Neutrophil (primary cell): ENCODE measurements at regions not wholly inside any gene's neighbourhood (a gene's known extent, or its start where the extent isn't known, plus 50 kb on each side); places are given as distances from the start of the nearest gene placed in this dataset.

Experiments
- H3K27ac ChIP-seq: fragments of 200-600 bp; sonication (generic); 2 replicates; pipeline ENCODE4 v1.5.1; 2016; ENCODE audit warnings: mild to moderate bottlenecking, moderate library complexity
- H3K27me3 ChIP-seq: fragments of 200-600 bp; sonication (generic); 2 replicates; pipeline ENCODE4 v1.6.0; 2016; ENCODE audit warnings: mild to moderate bottlenecking
- H3K36me3 ChIP-seq: fragments of 200-600 bp; sonication (generic); 2 replicates; pipeline ENCODE4 v1.5.1; 2017
- H3K4me1 ChIP-seq, 2 experiments: fragments of 200-600 bp in 1 of 2; sonication (generic) in 1 of 2; 1 replicate in 1 of 2; 2 replicates in 1 of 2; pipeline versions ENCODE4 v1.5.1 to v1.6.1; 2013 to 2016; ENCODE audit warnings: low read depth in 1 of 2, low read length in 1 of 2, mild to moderate bottlenecking in 1 of 2, moderate library complexity in 1 of 2; ENCODE audit not compliant: control insufficient read depth in 1 of 2, insufficient read depth in 1 of 2
- H3K4me3 ChIP-seq, 2 experiments: fragments of 200-600 bp in 1 of 2; sonication (generic) in 1 of 2; 1 replicate in 1 of 2; 2 replicates in 1 of 2; pipeline ENCODE4 v1.5.1; 2013 to 2016; ENCODE audit warnings: low read depth in 1 of 2, low read length in 1 of 2, mild to moderate bottlenecking in 1 of 2, moderate library complexity in 1 of 2
- H3K9me3 ChIP-seq: fragments of 200-600 bp; sonication (generic); 2 replicates; pipeline ENCODE4 v1.5.1; 2016
- TF ChIP-seq, protein P1 (sequence below): fragments of 200-600 bp; sonication (generic); IDR thresholded peaks from 2 replicates; pipeline ENCODE4 v1.5.1; 2016; ENCODE audit warnings: antibody characterized with exemption

DNA sequence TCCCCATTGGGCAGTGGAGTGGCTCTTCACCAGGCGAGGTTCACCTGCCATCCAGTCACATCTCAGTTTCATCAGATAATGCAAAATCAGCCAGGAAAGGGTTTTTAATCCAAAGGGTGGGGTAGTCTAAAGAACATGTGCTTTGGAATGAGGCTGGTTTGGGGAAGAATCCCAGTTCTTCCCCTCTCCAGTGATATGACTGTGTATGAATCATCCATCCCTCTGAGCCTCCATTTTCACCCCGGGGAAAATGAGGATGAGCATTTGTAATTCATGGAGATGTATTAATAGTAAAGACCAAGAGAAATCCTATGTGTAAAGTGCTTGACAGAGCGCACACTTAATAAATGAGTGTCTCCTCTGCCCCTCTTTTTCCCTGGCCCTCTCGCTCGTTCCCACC is 215.1 kb upstream of the FGGY start:
- H3K27me3 ChIP-seq, result no peaks in the 10 kb centered on the region
- H3K4me1 ChIP-seq, result no peaks in the 10 kb centered on the region
- H3K4me3 ChIP-seq, result no peak overlapping the region
- no peaks in the 10 kb centered on the region for H3K36me3 ChIP-seq
- H3K27ac ChIP-seq, result no peak overlapping the region
- TF ChIP-seq, protein P1, sequence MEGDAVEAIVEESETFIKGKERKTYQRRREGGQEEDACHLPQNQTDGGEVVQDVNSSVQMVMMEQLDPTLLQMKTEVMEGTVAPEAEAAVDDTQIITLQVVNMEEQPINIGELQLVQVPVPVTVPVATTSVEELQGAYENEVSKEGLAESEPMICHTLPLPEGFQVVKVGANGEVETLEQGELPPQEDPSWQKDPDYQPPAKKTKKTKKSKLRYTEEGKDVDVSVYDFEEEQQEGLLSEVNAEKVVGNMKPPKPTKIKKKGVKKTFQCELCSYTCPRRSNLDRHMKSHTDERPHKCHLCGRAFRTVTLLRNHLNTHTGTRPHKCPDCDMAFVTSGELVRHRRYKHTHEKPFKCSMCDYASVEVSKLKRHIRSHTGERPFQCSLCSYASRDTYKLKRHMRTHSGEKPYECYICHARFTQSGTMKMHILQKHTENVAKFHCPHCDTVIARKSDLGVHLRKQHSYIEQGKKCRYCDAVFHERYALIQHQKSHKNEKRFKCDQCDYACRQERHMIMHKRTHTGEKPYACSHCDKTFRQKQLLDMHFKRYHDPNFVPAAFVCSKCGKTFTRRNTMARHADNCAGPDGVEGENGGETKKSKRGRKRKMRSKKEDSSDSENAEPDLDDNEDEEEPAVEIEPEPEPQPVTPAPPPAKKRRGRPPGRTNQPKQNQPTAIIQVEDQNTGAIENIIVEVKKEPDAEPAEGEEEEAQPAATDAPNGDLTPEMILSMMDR, result no peak
- H3K9me3 ChIP-seq, result no peaks in the 10 kb centered on the region

DNA sequence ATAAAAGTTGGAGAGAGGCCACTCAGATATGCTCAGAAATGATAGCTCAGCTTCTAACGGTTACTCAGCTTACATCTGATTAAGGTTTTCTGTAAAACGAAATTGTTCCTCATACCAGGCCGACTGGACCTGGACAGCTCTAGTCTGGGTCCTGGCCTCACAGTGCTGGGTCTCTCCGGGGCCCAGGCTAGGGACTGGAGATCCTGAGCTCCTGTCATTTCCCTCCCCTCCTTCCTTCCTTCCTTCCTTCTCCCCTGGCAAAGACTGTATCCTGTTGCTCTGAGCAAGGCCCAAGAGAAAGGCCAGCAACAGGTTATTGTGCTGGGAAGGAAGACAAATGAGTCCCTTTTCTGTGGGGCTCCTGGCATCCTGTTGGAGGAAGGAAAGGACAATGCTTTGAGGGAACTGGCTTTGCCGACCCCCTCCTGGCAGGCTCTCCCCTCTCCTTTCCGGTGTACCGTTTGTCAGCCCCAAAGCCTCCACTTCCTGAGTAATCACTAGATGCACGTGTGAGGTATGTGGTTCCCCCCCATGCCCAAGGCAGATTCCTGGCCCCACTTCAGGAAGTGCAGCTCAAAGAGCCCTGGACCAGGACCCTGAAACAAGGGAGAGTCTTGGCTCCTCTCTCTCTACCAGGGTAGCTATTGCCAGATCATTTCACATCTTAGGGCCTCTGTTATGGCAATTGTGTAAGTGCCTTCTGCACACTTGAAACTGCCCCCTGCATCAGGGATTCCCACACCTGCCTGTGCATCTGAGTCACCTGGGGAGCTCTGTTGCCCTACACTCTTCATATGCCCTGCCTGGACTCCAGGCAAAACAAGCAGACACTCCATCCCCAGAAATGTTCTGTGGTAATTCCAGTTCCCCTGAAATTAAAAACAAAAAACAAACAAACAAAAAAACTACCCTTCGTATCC is 212.7 kb upstream of the FGGY start:
- TF ChIP-seq, protein P1, result no peak
- Histone ChIP-seq H3K4me3 (no peak overlapping the region), H3K4me1 (no peaks in the 10 kb centered on the region), H3K36me3 (no peaks in the 10 kb centered on the region), H3K27ac (no peak overlapping the region), H3K27me3 (no peaks in the 10 kb centered on the region), H3K9me3 (no peaks in the 10 kb centered on the region)

DNA sequence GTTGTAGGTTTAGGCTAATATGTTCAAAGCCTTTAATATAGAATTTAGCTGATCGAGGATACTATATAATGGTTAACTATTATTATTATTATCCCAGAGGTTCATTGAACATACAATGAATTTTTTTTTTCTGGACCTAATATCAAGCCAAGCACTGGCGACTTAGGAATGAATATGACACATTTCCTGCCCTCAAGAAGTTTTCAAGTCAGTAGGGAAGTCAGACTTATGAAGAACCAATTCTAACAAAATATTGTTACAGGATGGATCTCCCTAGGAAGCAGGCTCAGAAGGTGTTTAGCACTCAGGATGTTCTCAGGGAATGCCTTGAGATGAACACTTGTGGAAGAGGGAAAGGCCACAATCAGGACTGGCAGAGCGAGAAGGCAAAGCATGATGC is 211.8 kb upstream of the FGGY start:
- Histone ChIP-seq H3K4me3 (no peak overlapping the region), H3K36me3 (no peaks in the 10 kb centered on the region), H3K4me1 (no peaks in the 10 kb centered on the region), H3K9me3 (no peaks in the 10 kb centered on the region), H3K27ac (no peak overlapping the region), H3K27me3 (no peaks in the 10 kb centered on the region)
- TF ChIP-seq, protein P1, result no peak

DNA sequence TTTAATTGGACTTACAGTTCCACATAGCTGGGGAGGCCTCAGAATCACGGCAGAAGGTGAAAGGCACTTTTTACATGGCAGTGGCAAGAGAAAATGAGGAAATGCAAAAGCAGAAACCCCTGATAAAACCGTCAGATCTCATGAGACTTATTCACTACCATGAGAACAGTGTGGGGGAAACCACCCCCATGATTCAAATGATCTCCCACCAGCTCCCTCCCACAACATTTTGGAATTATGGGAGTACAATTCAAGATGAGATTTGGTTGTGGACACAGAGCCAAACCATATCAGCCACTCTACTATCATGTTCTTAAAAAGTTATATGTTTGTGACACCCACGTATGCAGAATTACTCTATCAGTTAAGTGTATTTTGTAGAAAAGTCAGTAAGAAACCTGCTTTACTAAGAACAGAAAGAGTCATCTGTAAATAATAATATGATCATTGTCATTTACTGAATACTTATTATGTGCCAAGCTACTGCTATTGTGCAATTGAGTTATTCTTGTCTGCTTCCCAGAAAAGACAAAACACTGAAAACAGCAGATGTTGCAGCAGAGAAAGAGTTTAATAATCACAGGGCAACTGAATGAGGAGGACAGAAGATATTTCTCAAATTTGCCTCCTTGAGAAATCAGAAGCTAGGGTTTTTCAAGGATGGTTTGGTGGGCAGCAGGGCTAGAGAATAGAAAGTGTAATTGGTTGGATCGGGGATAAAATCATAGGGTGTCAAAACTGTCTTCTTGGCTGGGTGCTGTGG is 207.7 kb upstream of the FGGY start:
- Histone ChIP-seq H3K27me3 (no peaks in the 10 kb centered on the region), H3K9me3 (no peaks in the 10 kb centered on the region), H3K4me3 (no peak overlapping the region), H3K36me3 (no peaks in the 10 kb centered on the region), H3K4me1 (peaks cover 0 to 6% of the 10 kb centered on the region in 2 experiments), H3K27ac (no peak overlapping the region)
- TF ChIP-seq, protein P1, result no peak

DNA sequence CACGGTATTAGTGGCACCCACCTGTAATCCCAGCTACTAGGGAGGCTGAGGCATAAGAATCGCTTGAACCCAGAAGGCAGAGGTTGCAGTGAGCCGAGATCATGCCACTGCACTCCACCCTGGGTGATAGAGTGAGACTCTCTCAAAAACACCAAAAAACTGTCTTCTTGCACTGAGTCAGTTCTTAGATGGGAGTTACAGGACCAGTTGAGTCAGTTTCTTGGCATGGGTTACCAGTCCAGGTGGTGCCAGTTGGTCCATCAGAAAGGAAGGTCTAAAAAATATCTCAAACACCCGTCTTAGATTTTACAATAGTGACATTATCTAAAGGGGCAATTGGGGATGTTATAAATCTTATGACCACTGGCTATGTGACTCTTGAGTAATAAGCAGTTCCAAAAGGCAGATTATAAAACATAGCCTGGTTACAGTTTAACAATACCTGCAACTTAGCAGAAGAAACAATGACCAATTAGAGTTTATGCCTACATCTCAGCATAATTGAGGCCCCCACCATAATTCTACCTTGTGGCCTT is 206.9 kb upstream of the FGGY start:
- Histone ChIP-seq H3K27ac (no peak overlapping the region), H3K4me3 (no peak overlapping the region), H3K9me3 (no peaks in the 10 kb centered on the region), H3K27me3 (no peaks in the 10 kb centered on the region), H3K4me1 (peaks cover 0 to 6% of the 10 kb centered on the region in 2 experiments), H3K36me3 (no peaks in the 10 kb centered on the region)
- TF ChIP-seq, protein P1, result no peak
